HepG2 (cell line): ENCODE measurements at regions not wholly inside any gene's neighbourhood (a gene's known extent, or its start where the extent isn't known, plus 50 kb on each side); places are given as distances from the start of the nearest gene placed in this dataset.

ENCODE experiments used
- BHLHE40 ChIP-seq: IDR thresholded peaks from 2 replicates; pipeline ENCODE4 v1.6.1; 2011; ENCODE audit warnings: low read length, improper control_type of control experiment
- CEBPB ChIP-seq: IDR thresholded peaks from 2 replicates; pipeline ENCODE4 v1.6.1; 2011; ENCODE audit warnings: low read depth, low read length, improper control_type of control experiment, borderline replicate concordance
- CEBPG ChIP-seq: IDR thresholded peaks from 2 replicates; pipeline ENCODE4 v1.6.1; 2016
- KLF16 ChIP-seq, 2 experiments: sonication (generic) in 1 of 2; formaldehyde crosslinking in 1 of 2; IDR thresholded peaks; 2 replicates each; pipeline versions ENCODE4 v1.6.1 to v1.8.0; 2016 to 2023; ENCODE audit warnings: missing genetic modification reagents in 2 of 2, missing compliant biosample characterization in 1 of 2
- NR2F1 ChIP-seq, 2 experiments: fragments of 450-650 bp in 1 of 2; formaldehyde crosslinking in 1 of 2; IDR thresholded peaks; 2 replicates each; pipeline versions ENCODE4 v1.5.0 to v1.6.1; 2016 to 2020; ENCODE audit warnings: mild to moderate bottlenecking in 1 of 2, missing compliant biosample characterization in 1 of 2, missing genetic modification reagents in 1 of 2, moderate library complexity in 1 of 2
- PHB2 ChIP-seq: fragments of 450-650 bp; IDR thresholded peaks from 2 replicates; pipeline ENCODE4 v1.6.1; 2018; ENCODE audit not compliant: partially characterized antibody
- PHF5A ChIP-seq: IDR thresholded peaks from one replicate; pipeline ENCODE4 v1.6.1; 2018; ENCODE audit warnings: low read depth, missing genetic modification reagents; ENCODE audit not compliant: unreplicated experiment
- RAD21 ChIP-seq: fragments of 450-650 bp; formaldehyde crosslinking; IDR thresholded peaks from 2 replicates; pipeline ENCODE4 v1.5.0; 2020; ENCODE audit warnings: mild to moderate bottlenecking
- TRIM24 ChIP-seq: sonication (generic); formaldehyde crosslinking; IDR thresholded peaks from 2 replicates; pipeline ENCODE4 v1.8.0; 2022; ENCODE audit warnings: mild to moderate bottlenecking, missing genetic modification reagents
- ZFP37 ChIP-seq: sonication (generic); formaldehyde crosslinking; IDR thresholded peaks from 2 replicates; pipeline ENCODE4 v1.4.0; 2020; ENCODE audit warnings: missing genetic modification reagents, borderline replicate concordance
- ZNF232 ChIP-seq: sonication (generic); formaldehyde crosslinking; IDR thresholded peaks from 2 replicates; pipeline ENCODE4 v1.4.0; 2020; ENCODE audit warnings: missing genetic modification reagents, borderline replicate concordance
- ZNF251 ChIP-seq: sonication (generic); formaldehyde crosslinking; IDR thresholded peaks from 2 replicates; pipeline ENCODE4 v1.9.0; 2021; ENCODE audit warnings: mild to moderate bottlenecking, missing genetic modification reagents
- ZNF605 ChIP-seq: sonication (generic); formaldehyde crosslinking; IDR thresholded peaks from 2 replicates; pipeline ENCODE4 v1.8.0; 2022; ENCODE audit warnings: mild to moderate bottlenecking, missing genetic modification reagents
- TF ChIP-seq, protein P1 (sequence below): sonication (generic); formaldehyde crosslinking; IDR thresholded peaks from 2 replicates; pipeline ENCODE4 v1.8.1; 2022; ENCODE audit warnings: low read depth, mild to moderate bottlenecking, missing genetic modification reagents
- TF ChIP-seq, protein P2 (sequence below), 2 experiments: fragments of 450-650 bp in 1 of 2; sonication (generic) in 1 of 2; formaldehyde crosslinking; IDR thresholded peaks; 2 replicates each; pipeline versions ENCODE4 v1.5.0 to v1.8.0; 2020 to 2022; ENCODE audit warnings: mild to moderate bottlenecking in 1 of 2, missing genetic modification reagents in 1 of 2
- TF ChIP-seq, protein P3 (sequence below): sonication (generic); formaldehyde crosslinking; IDR thresholded peaks from 2 replicates; pipeline ENCODE4 v1.9.0; 2021; ENCODE audit warnings: missing genetic modification reagents, borderline replicate concordance
- TF ChIP-seq, protein P4 (sequence below): sonication (generic); formaldehyde crosslinking; IDR thresholded peaks from 2 replicates; pipeline ENCODE4 v1.4.0; 2020; ENCODE audit warnings: mild to moderate bottlenecking, missing genetic modification reagents
- TF ChIP-seq, protein P5 (sequence below): sonication (generic); formaldehyde crosslinking; IDR thresholded peaks from 2 replicates; pipeline ENCODE4 v1.9.0; 2022; ENCODE audit warnings: low read depth, missing genetic modification reagents

DNA sequence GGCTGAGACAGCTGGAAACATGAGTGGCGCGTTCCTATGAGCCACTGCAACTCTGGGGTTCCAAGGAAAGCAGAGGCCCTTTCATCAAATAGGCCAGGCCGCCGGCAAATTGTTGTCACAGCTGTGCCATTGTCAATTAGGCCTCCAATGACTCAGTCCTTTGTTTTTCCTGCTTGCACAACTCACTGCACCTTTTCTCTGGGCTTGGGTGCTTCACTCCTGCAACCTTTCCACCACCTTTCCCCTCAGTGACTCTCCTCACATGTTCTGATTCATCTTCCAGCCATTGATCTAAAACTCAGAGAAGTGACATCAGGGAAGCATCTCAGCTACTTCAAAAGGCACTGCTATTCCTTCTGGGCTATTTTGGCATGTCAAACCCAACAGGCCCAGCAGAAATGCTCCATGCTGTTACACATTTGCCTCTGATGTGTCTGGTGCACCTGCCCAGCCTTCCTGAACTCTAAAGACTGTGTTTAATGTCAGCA is 653.7 kb downstream of the NR2F1-AS1 start (continued):
- TF ChIP-seq TRIM24 (CRISPR knock-in tag): peak; percentile 55; the same call in 1 of the 2 replicates
- TF ChIP-seq ZFP37 (CRISPR knock-in tag): peak; percentile 20; the same call in 1 of the 2 replicates
- no peak for TF ChIP-seq ZNF232 (CRISPR knock-in tag)
- TF ChIP-seq PHB2: no peak
- TF ChIP-seq, protein P1, sequence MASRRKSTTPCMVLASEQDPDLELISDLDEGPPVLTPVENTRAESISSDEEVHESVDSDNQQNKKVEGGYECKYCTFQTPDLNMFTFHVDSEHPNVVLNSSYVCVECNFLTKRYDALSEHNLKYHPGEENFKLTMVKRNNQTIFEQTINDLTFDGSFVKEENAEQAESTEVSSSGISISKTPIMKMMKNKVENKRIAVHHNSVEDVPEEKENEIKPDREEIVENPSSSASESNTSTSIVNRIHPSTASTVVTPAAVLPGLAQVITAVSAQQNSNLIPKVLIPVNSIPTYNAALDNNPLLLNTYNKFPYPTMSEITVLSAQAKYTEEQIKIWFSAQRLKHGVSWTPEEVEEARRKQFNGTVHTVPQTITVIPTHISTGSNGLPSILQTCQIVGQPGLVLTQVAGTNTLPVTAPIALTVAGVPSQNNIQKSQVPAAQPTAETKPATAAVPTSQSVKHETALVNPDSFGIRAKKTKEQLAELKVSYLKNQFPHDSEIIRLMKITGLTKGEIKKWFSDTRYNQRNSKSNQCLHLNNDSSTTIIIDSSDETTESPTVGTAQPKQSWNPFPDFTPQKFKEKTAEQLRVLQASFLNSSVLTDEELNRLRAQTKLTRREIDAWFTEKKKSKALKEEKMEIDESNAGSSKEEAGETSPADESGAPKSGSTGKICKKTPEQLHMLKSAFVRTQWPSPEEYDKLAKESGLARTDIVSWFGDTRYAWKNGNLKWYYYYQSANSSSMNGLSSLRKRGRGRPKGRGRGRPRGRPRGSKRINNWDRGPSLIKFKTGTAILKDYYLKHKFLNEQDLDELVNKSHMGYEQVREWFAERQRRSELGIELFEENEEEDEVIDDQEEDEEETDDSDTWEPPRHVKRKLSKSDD: no peak
- TF ChIP-seq, protein P2, sequence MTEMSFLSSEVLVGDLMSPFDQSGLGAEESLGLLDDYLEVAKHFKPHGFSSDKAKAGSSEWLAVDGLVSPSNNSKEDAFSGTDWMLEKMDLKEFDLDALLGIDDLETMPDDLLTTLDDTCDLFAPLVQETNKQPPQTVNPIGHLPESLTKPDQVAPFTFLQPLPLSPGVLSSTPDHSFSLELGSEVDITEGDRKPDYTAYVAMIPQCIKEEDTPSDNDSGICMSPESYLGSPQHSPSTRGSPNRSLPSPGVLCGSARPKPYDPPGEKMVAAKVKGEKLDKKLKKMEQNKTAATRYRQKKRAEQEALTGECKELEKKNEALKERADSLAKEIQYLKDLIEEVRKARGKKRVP (CRISPR knock-in tag; IDR thresholded peaks at IDR 0.05): peak in 1 of 2 experiments; percentile 84; a peak in 2 of 4 replicates
- TF ChIP-seq PHF5A (CRISPR knock-in tag): no peak
- TF ChIP-seq ZNF605 (CRISPR knock-in tag): peak; percentile 85
- no peak for TF ChIP-seq ZNF251 (CRISPR knock-in tag)
- peak; percentile 77 to 85 for TF ChIP-seq NR2F1 (CRISPR knock-in tag; IDR thresholded peaks at IDR 0.05)
- TF ChIP-seq, protein P3, sequence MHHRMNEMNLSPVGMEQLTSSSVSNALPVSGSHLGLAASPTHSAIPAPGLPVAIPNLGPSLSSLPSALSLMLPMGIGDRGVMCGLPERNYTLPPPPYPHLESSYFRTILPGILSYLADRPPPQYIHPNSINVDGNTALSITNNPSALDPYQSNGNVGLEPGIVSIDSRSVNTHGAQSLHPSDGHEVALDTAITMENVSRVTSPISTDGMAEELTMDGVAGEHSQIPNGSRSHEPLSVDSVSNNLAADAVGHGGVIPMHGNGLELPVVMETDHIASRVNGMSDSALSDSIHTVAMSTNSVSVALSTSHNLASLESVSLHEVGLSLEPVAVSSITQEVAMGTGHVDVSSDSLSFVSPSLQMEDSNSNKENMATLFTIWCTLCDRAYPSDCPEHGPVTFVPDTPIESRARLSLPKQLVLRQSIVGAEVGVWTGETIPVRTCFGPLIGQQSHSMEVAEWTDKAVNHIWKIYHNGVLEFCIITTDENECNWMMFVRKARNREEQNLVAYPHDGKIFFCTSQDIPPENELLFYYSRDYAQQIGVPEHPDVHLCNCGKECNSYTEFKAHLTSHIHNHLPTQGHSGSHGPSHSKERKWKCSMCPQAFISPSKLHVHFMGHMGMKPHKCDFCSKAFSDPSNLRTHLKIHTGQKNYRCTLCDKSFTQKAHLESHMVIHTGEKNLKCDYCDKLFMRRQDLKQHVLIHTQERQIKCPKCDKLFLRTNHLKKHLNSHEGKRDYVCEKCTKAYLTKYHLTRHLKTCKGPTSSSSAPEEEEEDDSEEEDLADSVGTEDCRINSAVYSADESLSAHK (CRISPR knock-in tag): no peak
- TF ChIP-seq, protein P4, sequence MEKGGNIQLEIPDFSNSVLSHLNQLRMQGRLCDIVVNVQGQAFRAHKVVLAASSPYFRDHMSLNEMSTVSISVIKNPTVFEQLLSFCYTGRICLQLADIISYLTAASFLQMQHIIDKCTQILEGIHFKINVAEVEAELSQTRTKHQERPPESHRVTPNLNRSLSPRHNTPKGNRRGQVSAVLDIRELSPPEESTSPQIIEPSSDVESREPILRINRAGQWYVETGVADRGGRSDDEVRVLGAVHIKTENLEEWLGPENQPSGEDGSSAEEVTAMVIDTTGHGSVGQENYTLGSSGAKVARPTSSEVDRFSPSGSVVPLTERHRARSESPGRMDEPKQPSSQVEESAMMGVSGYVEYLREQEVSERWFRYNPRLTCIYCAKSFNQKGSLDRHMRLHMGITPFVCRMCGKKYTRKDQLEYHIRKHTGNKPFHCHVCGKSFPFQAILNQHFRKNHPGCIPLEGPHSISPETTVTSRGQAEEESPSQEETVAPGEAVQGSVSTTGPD (CRISPR knock-in tag): peak; percentile 88
- peak; percentile 97 for TF ChIP-seq CEBPG (CRISPR knock-in tag)
- TF ChIP-seq RAD21 (CRISPR knock-in tag): no peak; the same call in 1 of the 2 replicates
- TF ChIP-seq BHLHE40: peak; percentile 71; the same call in 1 of the 2 replicates
- peak; percentile 98 for TF ChIP-seq CEBPB
- TF ChIP-seq, protein P5, sequence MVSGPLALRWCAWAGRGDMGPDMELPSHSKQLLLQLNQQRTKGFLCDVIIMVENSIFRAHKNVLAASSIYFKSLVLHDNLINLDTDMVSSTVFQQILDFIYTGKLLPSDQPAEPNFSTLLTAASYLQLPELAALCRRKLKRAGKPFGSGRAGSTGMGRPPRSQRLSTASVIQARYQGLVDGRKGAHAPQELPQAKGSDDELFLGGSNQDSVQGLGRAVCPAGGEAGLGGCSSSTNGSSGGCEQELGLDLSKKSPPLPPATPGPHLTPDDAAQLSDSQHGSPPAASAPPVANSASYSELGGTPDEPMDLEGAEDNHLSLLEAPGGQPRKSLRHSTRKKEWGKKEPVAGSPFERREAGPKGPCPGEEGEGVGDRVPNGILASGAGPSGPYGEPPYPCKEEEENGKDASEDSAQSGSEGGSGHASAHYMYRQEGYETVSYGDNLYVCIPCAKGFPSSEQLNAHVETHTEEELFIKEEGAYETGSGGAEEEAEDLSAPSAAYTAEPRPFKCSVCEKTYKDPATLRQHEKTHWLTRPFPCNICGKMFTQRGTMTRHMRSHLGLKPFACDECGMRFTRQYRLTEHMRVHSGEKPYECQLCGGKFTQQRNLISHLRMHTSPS (CRISPR knock-in tag): 0 out of 2 replicates have a peak, but pooled peaks have one; percentile 55
- TF ChIP-seq KLF16 (CRISPR knock-in tag; IDR thresholded peaks at IDR 0.05): peak in 1 of 2 experiments; percentile 92; a peak in 2 of 4 replicates
